Caco-2 (cell line): ENCODE measurements at regions not wholly inside any gene's neighbourhood (a gene's known extent, or its start where the extent isn't known, plus 50 kb on each side); places are given as distances from the start of the nearest gene placed in this dataset.
A peak's percentile ranks its signal among the peaks of the same experiment; 100 is the strongest.

ENCODE experiments used
- BruUV-seq: library from RNA; stranded (reverse); fragments of 400-500 nt; replicated peaks from 2 replicates; lab custom pipeline; 2021; lab: Mats Ljungman, UMichigan
- CTCF ChIA-PET: fragments of 300-600 bp; sonication (Branson Sonifier 250); formaldehyde crosslinking; loops from one replicate; lab custom pipeline; 2022; ENCODE audit warnings: antibody characterized with exemption; lab: Charles Lee
- POLR2A ChIA-PET: fragments of 300-600 bp; sonication (Branson Sonifier 250); formaldehyde crosslinking; loops from one replicate; lab custom pipeline; 2022; ENCODE audit warnings: antibody characterized with exemption; lab: Charles Lee
- DNase-seq, 2 experiments: peaks; one replicate each; pipeline versions ENCODE4 v3.0.0 to v3.0.0-alpha.2; 2020 to 2022
- H3K27me3 ChIP-seq: replicated peaks from 2 replicates; pipeline ENCODE4 v1.6.0; 2011; ENCODE audit warnings: low read length; ENCODE audit not compliant: control insufficient read depth, insufficient read depth
- H3K36me3 ChIP-seq: 2 replicates; pipeline ENCODE4 v1.5.1; 2011; ENCODE audit warnings: low read length; ENCODE audit not compliant: control insufficient read depth, insufficient read depth
- H3K4me1 ChIP-seq: fragments of 250-450 bp; sonication (Bioruptor Pico); 2 replicates; pipeline ENCODE4 v1.5.1; 2020; ENCODE audit warnings: mild to moderate bottlenecking
- H3K4me3 ChIP-seq: 2 replicates; pipeline ENCODE4 v1.5.1; 2011; ENCODE audit warnings: low read depth, mild to moderate bottlenecking, control low read depth, low read length
- H3K9me3 ChIP-seq: fragments of 250-450 bp; sonication (Bioruptor Pico); 2 replicates; pipeline ENCODE4 v1.5.1; 2020; ENCODE audit warnings: mild to moderate bottlenecking, moderate library complexity
- H3K27ac Mint-ChIP-seq: one replicate; pipeline ENCODE4 v1.8.0; 2022; ENCODE audit warnings: mixed read lengths; ENCODE audit not compliant: unreplicated experiment
- H3K27me3 Mint-ChIP-seq: one replicate; pipeline ENCODE4 v1.8.0; 2022; ENCODE audit warnings: mixed read lengths; ENCODE audit not compliant: insufficient read depth, unreplicated experiment
- H3K36me3 Mint-ChIP-seq: one replicate; pipeline ENCODE4 v1.8.0; 2022; ENCODE audit warnings: mild to moderate bottlenecking, mixed read lengths; ENCODE audit not compliant: insufficient read depth, unreplicated experiment
- H3K4me1 Mint-ChIP-seq: one replicate; pipeline ENCODE4 v1.8.0; 2022; ENCODE audit warnings: low read depth, mixed read lengths; ENCODE audit not compliant: unreplicated experiment
- H3K4me3 Mint-ChIP-seq: one replicate; pipeline ENCODE4 v1.8.0; 2022; ENCODE audit warnings: mild to moderate bottlenecking, moderate library complexity, mixed read lengths; ENCODE audit not compliant: unreplicated experiment
- H3K9me3 Mint-ChIP-seq: one replicate; pipeline ENCODE4 v1.8.0; 2022; ENCODE audit warnings: mixed read lengths; ENCODE audit not compliant: unreplicated experiment
- CTCF ChIP-seq, 2 experiments: fragments of 200-600 bp in 1 of 2; IDR thresholded peaks; 1 replicate in 1 of 2; 2 replicates in 1 of 2; pipeline versions ENCODE4 v1.5.1 to v1.8.0; 2011 to 2022; ENCODE audit warnings: antibody characterized with exemption in 1 of 2, control low read depth in 1 of 2, inconsistent platforms in 1 of 2, low read depth in 1 of 2, low read length in 1 of 2, mild to moderate bottlenecking in 1 of 2, moderate library complexity in 1 of 2; ENCODE audit not compliant: insufficient read depth in 1 of 2, severe bottlenecking in 1 of 2, unreplicated experiment in 1 of 2
- intact Hi-C: fragments of 100-400 bp; cut with micrococcal nuclease; formaldehyde crosslinking; loops from one replicate; pipeline ENCODE4 v1.10.0; 2022; ENCODE audit not compliant: unreplicated experiment

- no peaks in the 10 kb centered on the region for H3K27me3 ChIP-seq
- no peak overlapping the region for H3K4me3 ChIP-seq
- Mint-ChIP-seq H3K4me3 (peak overlapping the region; percentile 26), H3K27me3 (no peaks in the 10 kb centered on the region), H3K9me3 (peaks cover 30% of the 10 kb centered on the region), H3K36me3 (peaks cover 5% of the 10 kb centered on the region), H3K27ac (peak overlapping the region; percentile 88), H3K4me1 (peaks cover 31% of the 10 kb centered on the region)
- no peak for DNase-seq
- BruUV-seq, result TSS peak; percentile 70
- intact Hi-C loops, result loop anchor here (5.0 kb wide), 1 partner anchor 51 kb away; no protein-coding TSS in a partner anchor
- no peak for TF ChIP-seq CTCF (IDR thresholded peaks at IDR 0.05; ENCODE audit: insufficient read depth in 1 of 2, low read depth in 1 of 2, low read length in 1 of 2, severe bottlenecking in 1 of 2, unreplicated experiment in 1 of 2)
- no peaks in the 10 kb centered on the region for H3K9me3 ChIP-seq
- H3K4me1 ChIP-seq, result peaks cover 29% of the 10 kb centered on the region
- CTCF ChIA-PET, result interaction anchor here (0.7 kb wide), 1 partner anchor 532 kb away, joined by 4 read pairs; no protein-coding TSS in a partner anchor
- POLR2A ChIA-PET, result interaction anchor here (0.7 kb wide), 2 partner anchors 28 to 36 kb away, joined by 3 read pairs; no protein-coding TSS in a partner anchor
- H3K36me3 ChIP-seq, result no peaks in the 10 kb centered on the region
Observed at GRCh38 chr13:79811170-79811569, 330.2 kb downstream of the NDFIP2 start.

- peaks cover 29% of the 10 kb centered on the region for H3K9me3 Mint-ChIP-seq
- ChIA-PET POLR2A (interaction anchor here (0.7 kb wide), 1 partner anchor 35 kb away, joined by 3 read pairs; no protein-coding TSS in a partner anchor), CTCF (interaction anchor here (0.7 kb wide), 2 partner anchors 88 to 533 kb away, joined by 3 to 4 read pairs; no protein-coding TSS in a partner anchor)
- TF ChIP-seq CTCF (IDR thresholded peaks at IDR 0.05; ENCODE audit: insufficient read depth in 1 of 2, low read depth in 1 of 2, low read length in 1 of 2, severe bottlenecking in 1 of 2, unreplicated experiment in 1 of 2), result no peak
- peaks cover 31% of the 10 kb centered on the region for H3K4me1 Mint-ChIP-seq
- peaks cover 5% of the 10 kb centered on the region for H3K36me3 Mint-ChIP-seq
- peaks cover 29% of the 10 kb centered on the region for H3K4me1 ChIP-seq
- DNase-seq, result peak; percentile 45 to 74
- peak overlapping the region; percentile 88 for H3K27ac Mint-ChIP-seq
- H3K4me3 Mint-ChIP-seq, result peak overlapping the region; percentile 26
- H3K4me3 ChIP-seq, result no peak overlapping the region
- BruUV-seq, result no TSS peak
- H3K27me3 Mint-ChIP-seq, result no peaks in the 10 kb centered on the region
- no peaks in the 10 kb centered on the region for H3K36me3 ChIP-seq
- intact Hi-C loops, result loop anchor here (1.0 to 5.0 kb wide), 3 partner anchors 31 to 52 kb away; no protein-coding TSS in a partner anchor
- H3K27me3 ChIP-seq, result no peaks in the 10 kb centered on the region
- no peaks in the 10 kb centered on the region for H3K9me3 ChIP-seq
Observed at GRCh38 chr13:79810669-79811068, 329.7 kb downstream of the NDFIP2 start.

DNA sequence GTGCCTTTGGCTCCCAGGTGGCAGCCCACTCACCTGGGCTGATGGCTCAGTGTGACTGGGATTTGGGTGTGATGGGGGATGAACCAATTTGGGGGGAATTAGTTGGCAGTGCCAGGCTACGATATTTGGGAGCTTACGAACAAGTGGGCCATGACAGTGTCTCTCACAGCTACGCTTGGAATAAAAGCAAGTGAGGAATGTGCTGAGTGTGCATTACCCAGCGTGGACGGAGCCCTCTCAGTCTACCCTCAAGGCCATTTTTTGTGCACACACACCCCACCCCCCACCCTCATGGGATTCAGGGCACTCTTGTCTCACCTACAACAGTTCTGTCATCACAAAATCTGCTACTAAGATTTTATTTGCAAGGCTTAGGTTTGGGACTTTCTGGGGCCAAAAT, 329.1 kb downstream of the NDFIP2 start:
- Histone ChIP-seq H3K4me3 (no peak overlapping the region), H3K4me1 (peaks cover 29% of the 10 kb centered on the region), H3K27me3 (no peaks in the 10 kb centered on the region), H3K9me3 (no peaks in the 10 kb centered on the region), H3K36me3 (no peaks in the 10 kb centered on the region)
- no peak overlapping the region for H3K4me3 Mint-ChIP-seq
- ChIA-PET POLR2A (no interaction called here), CTCF (interaction anchor here (0.7 kb wide), 1 partner anchor 88 kb away, joined by 3 read pairs; no protein-coding TSS in a partner anchor)
- H3K27ac Mint-ChIP-seq, result peak overlapping the region; percentile 88
- no peak for TF ChIP-seq CTCF (IDR thresholded peaks at IDR 0.05; ENCODE audit: insufficient read depth in 1 of 2, low read depth in 1 of 2, low read length in 1 of 2, severe bottlenecking in 1 of 2, unreplicated experiment in 1 of 2)
- BruUV-seq, result no TSS peak
- intact Hi-C loops, result loop anchor here (1.0 to 5.0 kb wide), 3 partner anchors 31 to 52 kb away; no protein-coding TSS in a partner anchor
- no peaks in the 10 kb centered on the region for H3K27me3 Mint-ChIP-seq
- no peak for DNase-seq
- H3K36me3 Mint-ChIP-seq, result peaks cover 5% of the 10 kb centered on the region
- H3K9me3 Mint-ChIP-seq, result peaks cover 29% of the 10 kb centered on the region
- H3K4me1 Mint-ChIP-seq, result peaks cover 31% of the 10 kb centered on the region
